Stimulated activated CD8-positive, alpha-beta memory T cell treated with anti-CD3 and anti-CD28 coated beads, Interleukin-7, amount 100 ng/mL, for 1 hour (primary cell): ENCODE measurements at regions not wholly inside any gene's neighbourhood (a gene's known extent, or its start where the extent isn't known, plus 50 kb on each side); places are given as distances from the start of the nearest gene placed in this dataset.

Experiments used
- DNase-seq, 2 donors: peaks; one replicate each; pipeline ENCODE4 v3.0.0-alpha.2; 2020; ENCODE audit warnings: low read depth in 2 of 2

GRCh38 chr2:120809151-120809550 lies 73.5 kb downstream of the GLI2 start:
- no peak for DNase-seq

GRCh38 chr2:120809609-120810440 lies 74.2 kb downstream of the GLI2 start:
- no peak for DNase-seq

GRCh38 chr2:120810639-120811038 lies 75.0 kb downstream of the GLI2 start:
- no peak for DNase-seq

GRCh38 chr2:120812866-120813265 lies 77.2 kb downstream of the GLI2 start:
- DNase-seq = no peak

GRCh38 chr2:120814352-120814751 lies 78.7 kb downstream of the GLI2 start:
- DNase-seq = no peak

GRCh38 chr2:120815292-120815691 lies 79.6 kb downstream of the GLI2 start:
- no peak for DNase-seq

GRCh38 chr2:120817136-120817955 lies 81.7 kb downstream of the GLI2 start:
- no peak for DNase-seq

- no peak for DNase-seq
Measured at GRCh38 chr2:120817956-120818325, 82.3 kb downstream of the GLI2 start.

GRCh38 chr2:120818441-120818920 lies 82.8 kb downstream of the GLI2 start:
- DNase-seq = no peak

- no peak for DNase-seq
Measured at GRCh38 chr2:120819720-120820210, 84.1 kb downstream of the GLI2 start.

GRCh38 chr2:120820263-120820952 lies 84.7 kb downstream of the GLI2 start:
- DNase-seq = no peak

GRCh38 chr2:120820953-120821279 lies 85.2 kb downstream of the GLI2 start:
- DNase-seq = no peak

- no peak for DNase-seq
Measured at GRCh38 chr2:120821446-120822160, 85.9 kb downstream of the GLI2 start.

- no peak for DNase-seq
Measured at GRCh38 chr2:120822933-120823332, 87.3 kb downstream of the GLI2 start.

- DNase-seq = no peak
Measured at GRCh38 chr2:120823551-120823950, 87.9 kb downstream of the GLI2 start.

- DNase-seq = no peak
Measured at GRCh38 chr2:120824246-120824645, 88.6 kb downstream of the GLI2 start.

GRCh38 chr2:120825370-120826259 lies 89.9 kb downstream of the GLI2 start:
- no peak for DNase-seq

- no peak for DNase-seq
Measured at GRCh38 chr2:120826260-120826648, 90.6 kb downstream of the GLI2 start.

- DNase-seq = no peak
Measured at GRCh38 chr2:120826716-120827410, 91.2 kb downstream of the GLI2 start.

GRCh38 chr2:120828066-120828465 lies 92.4 kb downstream of the GLI2 start:
- no peak for DNase-seq
